Left lung (tissue), 4 donors: ENCODE measurements at regions not wholly inside any gene's neighbourhood (a gene's known extent, or its start where the extent isn't known, plus 50 kb on each side); places are given as distances from the start of the nearest gene placed in this dataset.

Source experiments
- ATAC-seq: fragments of 200-7000 bp; cut with Tn5 transposase; one replicate; pipeline ENCODE4 v1.9.1; 2020; ENCODE audit warnings: moderate library complexity
- DNase-seq, 4 donors: peaks; one replicate each; pipeline ENCODE4 v3.0.0-alpha.2; 2013 to 2020
- H3K27ac ChIP-seq, 2 donors: fragments of 200-600 bp; sonication (generic) in 1 of 2; one replicate each; pipeline versions ENCODE4 v1.5.0 to v1.8.0; 2020 to 2021
- H3K27me3 ChIP-seq, 2 donors: fragments of 200-600 bp; sonication (generic) in 1 of 2; one replicate each; pipeline versions ENCODE4 v1.5.0 to v1.8.0; 2020 to 2021
- H3K36me3 ChIP-seq, 2 donors: fragments of 200-600 bp; sonication (generic) in 1 of 2; one replicate each; pipeline versions ENCODE4 v1.5.0 to v1.8.0; 2020 to 2021
- H3K4me1 ChIP-seq, 2 donors: fragments of 200-600 bp; one replicate each; pipeline ENCODE4 v1.8.0; 2021
- H3K4me3 ChIP-seq, 2 donors: fragments of 200-600 bp; sonication (generic) in 1 of 2; one replicate each; pipeline versions ENCODE4 v1.5.0 to v1.8.0; 2020 to 2021; ENCODE audit warnings: mild to moderate bottlenecking in 1 of 2
- H3K9me3 ChIP-seq, 2 donors: fragments of 200-600 bp; sonication (generic) in 1 of 2; one replicate each; pipeline versions ENCODE4 v1.5.0 to v1.8.0; 2020 to 2021
- intact Hi-C, 2 donors: fragments of 100-400 bp; cut with DNase I; formaldehyde crosslinking; loops; one replicate each; pipeline versions ENCODE4 v1.11.2 to v1.14.2; 2022
- TF ChIP-seq, protein P1 (sequence below), 2 donors: fragments of 200-600 bp; sonication (generic) in 1 of 2; IDR thresholded peaks; one replicate each; pipeline versions ENCODE4 v1.5.0 to v1.8.0; 2021; ENCODE audit warnings: antibody characterized with exemption in 2 of 2
- donor health status: DM: no; HTN: yes; CAD: no.
- donor health status: DM: no; HTN: no; CAD: no.

DNA sequence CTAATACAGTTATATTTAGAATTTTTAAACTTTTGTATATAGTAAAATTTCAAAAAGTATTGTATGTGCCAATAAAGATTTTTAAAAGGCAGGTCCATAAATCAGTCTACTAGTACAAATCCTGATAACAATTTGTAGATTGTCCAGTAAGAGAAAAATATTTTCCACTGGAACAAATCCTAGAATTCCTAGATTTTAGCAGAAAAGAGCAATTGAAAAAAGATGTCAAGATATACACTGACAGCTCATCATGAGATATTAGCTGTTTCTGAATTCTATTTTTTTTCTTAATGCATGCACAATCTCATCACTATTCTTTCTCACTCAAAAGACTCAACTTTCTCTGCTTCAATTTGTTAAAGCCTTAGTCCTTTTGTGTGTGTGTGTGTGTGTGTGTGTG, 289.2 kb upstream of the MAD2L1 start:
- Histone ChIP-seq H3K4me1 (no peaks in the 10 kb centered on the region), H3K27ac (no peak overlapping the region), H3K9me3 (no peaks in the 10 kb centered on the region), H3K36me3 (no peaks in the 10 kb centered on the region), H3K4me3 (no peak overlapping the region), H3K27me3 (no peaks in the 10 kb centered on the region)
- TF ChIP-seq, protein P1, sequence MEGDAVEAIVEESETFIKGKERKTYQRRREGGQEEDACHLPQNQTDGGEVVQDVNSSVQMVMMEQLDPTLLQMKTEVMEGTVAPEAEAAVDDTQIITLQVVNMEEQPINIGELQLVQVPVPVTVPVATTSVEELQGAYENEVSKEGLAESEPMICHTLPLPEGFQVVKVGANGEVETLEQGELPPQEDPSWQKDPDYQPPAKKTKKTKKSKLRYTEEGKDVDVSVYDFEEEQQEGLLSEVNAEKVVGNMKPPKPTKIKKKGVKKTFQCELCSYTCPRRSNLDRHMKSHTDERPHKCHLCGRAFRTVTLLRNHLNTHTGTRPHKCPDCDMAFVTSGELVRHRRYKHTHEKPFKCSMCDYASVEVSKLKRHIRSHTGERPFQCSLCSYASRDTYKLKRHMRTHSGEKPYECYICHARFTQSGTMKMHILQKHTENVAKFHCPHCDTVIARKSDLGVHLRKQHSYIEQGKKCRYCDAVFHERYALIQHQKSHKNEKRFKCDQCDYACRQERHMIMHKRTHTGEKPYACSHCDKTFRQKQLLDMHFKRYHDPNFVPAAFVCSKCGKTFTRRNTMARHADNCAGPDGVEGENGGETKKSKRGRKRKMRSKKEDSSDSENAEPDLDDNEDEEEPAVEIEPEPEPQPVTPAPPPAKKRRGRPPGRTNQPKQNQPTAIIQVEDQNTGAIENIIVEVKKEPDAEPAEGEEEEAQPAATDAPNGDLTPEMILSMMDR (IDR thresholded peaks at IDR 0.05), result no peak
- intact Hi-C loops, result no loop called here
- ATAC-seq (no peak), DNase-seq (no peak)

DNA sequence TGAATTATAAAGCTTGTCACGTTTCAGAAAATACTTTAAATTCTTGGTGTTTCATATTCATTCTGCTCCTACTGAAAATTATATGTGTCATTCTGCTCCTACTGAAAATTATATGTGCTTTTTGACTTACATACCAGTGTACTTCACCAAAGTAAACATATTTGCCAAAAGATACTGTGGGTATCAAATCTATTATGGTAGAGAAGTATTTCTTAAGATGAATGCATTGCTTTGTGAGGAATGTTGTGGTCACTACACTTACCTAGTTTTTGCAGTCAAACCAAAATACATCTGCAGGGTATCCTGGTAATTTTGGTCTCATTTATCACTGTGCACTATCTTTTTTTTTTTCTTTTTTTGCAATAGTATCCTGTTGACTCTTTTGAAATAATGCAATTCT, 287.7 kb upstream of the MAD2L1 start:
- DNase-seq, result no peak
- TF ChIP-seq, protein P1 (IDR thresholded peaks at IDR 0.05), result no peak
- Histone ChIP-seq H3K4me1 (no peaks in the 10 kb centered on the region), H3K27me3 (no peaks in the 10 kb centered on the region), H3K4me3 (no peak overlapping the region), H3K27ac (no peak overlapping the region), H3K36me3 (no peaks in the 10 kb centered on the region), H3K9me3 (no peaks in the 10 kb centered on the region)
- no peak for ATAC-seq
- intact Hi-C loops, result no loop called here

DNA sequence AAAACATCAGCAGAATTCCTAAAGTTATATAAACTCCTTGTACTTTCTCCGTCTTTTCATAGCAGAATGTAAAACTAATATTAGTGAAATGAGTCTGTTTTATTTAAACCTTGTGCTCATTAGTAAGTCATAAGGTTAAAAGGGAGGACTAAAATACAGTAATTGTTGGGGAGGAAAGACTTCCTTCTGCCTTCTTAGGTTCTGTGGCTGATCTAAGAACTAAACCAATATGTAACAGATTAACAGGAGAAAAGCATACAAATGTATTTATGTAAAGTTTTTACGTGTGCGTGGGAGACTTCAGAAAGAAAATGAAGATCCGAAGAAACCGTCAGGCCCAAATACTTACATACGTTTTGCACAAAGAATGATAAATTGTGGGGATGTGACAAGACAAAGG, 286.6 kb upstream of the MAD2L1 start:
- ATAC-seq, result no peak
- Histone ChIP-seq H3K27ac (no peak overlapping the region), H3K4me3 (no peak overlapping the region), H3K9me3 (no peaks in the 10 kb centered on the region), H3K27me3 (no peaks in the 10 kb centered on the region), H3K36me3 (no peaks in the 10 kb centered on the region), H3K4me1 (no peaks in the 10 kb centered on the region)
- DNase-seq, result no peak
- TF ChIP-seq, protein P1 (IDR thresholded peaks at IDR 0.05), result no peak
- intact Hi-C loops, result no loop called here

DNA sequence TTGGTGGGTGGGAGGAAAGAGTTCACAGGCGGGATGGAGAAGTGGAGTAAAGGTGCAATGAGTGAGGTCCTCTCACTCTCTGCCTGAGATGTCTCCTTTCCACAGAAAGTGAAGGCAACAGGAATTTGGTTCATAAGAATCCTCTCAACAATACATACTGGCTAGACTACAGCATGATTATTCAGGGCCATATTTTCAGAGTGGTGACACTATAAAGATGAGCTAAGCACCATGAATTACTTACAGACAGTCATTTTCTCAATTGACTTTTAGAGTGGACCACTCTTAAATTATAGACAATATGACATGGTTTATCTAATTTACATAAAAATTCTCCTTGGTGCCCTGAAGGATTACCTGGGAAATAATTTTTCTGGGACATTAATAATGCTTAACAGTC, 286.1 kb upstream of the MAD2L1 start:
- Histone ChIP-seq H3K36me3 (no peaks in the 10 kb centered on the region), H3K4me3 (no peak overlapping the region), H3K27me3 (no peaks in the 10 kb centered on the region), H3K4me1 (no peaks in the 10 kb centered on the region), H3K27ac (no peak overlapping the region), H3K9me3 (no peaks in the 10 kb centered on the region)
- intact Hi-C loops, result no loop called here
- DNase-seq (no peak), ATAC-seq (no peak)
- TF ChIP-seq, protein P1 (IDR thresholded peaks at IDR 0.05), result no peak

DNA sequence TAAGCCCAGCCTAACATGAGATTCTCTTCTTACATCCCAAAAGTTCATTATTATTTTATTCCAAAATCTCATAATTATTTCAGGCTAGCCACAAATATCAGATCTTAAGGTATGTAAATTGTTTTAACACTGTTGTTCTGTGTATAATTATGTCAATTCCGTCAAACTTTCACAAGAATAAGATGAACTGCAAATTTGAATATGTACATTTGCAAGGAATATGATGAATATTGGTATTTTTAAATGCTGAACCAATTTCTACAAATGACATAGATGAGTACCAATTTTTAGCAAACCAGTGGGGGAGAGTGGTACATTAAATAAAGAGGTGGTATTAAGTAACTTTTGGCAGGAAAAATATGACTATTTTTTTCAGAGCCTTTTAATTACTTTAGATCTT, 282.3 kb upstream of the MAD2L1 start:
- TF ChIP-seq, protein P1 (IDR thresholded peaks at IDR 0.05), result no peak
- Histone ChIP-seq H3K4me3 (no peak overlapping the region), H3K27me3 (no peaks in the 10 kb centered on the region), H3K9me3 (no peaks in the 10 kb centered on the region), H3K27ac (no peak overlapping the region), H3K4me1 (no peaks in the 10 kb centered on the region), H3K36me3 (no peaks in the 10 kb centered on the region)
- no peak for DNase-seq
- ATAC-seq, result no peak
- intact Hi-C loops, result no loop called here
